Neural progenitor cell (in vitro differentiated cells): ENCODE measurements at regions not wholly inside any gene's neighbourhood (a gene's known extent, or its start where the extent isn't known, plus 50 kb on each side); places are given as distances from the start of the nearest gene placed in this dataset.

Experiments
- EZH2 ChIP-seq: fragments of 200-600 bp; sonication (generic); IDR thresholded peaks from 2 replicates; pipeline ENCODE4 v1.6.1; 2017; ENCODE audit warnings: antibody characterized with exemption, mild to moderate bottlenecking, moderate library complexity
- TF ChIP-seq, protein P1 (sequence below): fragments of 200-600 bp; sonication (generic); IDR thresholded peaks from 2 replicates; pipeline ENCODE4 v1.5.1; 2017; ENCODE audit warnings: antibody characterized with exemption, mild to moderate bottlenecking

DNA sequence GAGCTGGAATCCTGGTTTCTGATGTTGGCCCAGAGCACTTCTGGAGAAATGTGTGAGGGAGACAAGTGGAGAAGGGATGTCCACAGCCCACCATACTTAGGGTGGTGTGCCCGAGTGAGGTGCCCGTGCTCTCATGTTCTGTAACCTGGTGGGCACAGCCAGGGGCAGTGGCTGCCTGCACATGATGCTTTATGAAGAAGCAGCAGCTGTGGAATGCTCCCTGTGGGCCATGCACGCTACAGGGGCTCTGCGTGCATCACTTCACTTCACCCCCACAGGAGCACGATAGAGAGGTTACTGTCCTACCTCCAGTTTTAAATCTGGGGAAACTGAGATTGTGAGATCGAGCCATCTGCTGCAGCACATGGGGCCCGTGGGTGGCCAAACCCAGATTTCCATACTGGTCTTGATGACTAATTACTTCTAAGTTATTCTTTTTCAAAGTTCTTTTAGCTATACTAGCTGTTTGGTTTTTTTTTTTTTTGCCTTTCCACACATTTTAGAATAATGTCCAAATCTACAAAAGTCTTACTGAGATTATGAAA lies 441.6 kb downstream of the GADD45G start:
- no peak for TF ChIP-seq EZH2
- TF ChIP-seq, protein P1, sequence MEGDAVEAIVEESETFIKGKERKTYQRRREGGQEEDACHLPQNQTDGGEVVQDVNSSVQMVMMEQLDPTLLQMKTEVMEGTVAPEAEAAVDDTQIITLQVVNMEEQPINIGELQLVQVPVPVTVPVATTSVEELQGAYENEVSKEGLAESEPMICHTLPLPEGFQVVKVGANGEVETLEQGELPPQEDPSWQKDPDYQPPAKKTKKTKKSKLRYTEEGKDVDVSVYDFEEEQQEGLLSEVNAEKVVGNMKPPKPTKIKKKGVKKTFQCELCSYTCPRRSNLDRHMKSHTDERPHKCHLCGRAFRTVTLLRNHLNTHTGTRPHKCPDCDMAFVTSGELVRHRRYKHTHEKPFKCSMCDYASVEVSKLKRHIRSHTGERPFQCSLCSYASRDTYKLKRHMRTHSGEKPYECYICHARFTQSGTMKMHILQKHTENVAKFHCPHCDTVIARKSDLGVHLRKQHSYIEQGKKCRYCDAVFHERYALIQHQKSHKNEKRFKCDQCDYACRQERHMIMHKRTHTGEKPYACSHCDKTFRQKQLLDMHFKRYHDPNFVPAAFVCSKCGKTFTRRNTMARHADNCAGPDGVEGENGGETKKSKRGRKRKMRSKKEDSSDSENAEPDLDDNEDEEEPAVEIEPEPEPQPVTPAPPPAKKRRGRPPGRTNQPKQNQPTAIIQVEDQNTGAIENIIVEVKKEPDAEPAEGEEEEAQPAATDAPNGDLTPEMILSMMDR, result no peak
